Omental fat pad (tissue), 3 donors: ENCODE measurements at regions not wholly inside any gene's neighbourhood (a gene's known extent, or its start where the extent isn't known, plus 50 kb on each side); places are given as distances from the start of the nearest gene placed in this dataset.

Source experiments
- ATAC-seq: fragments of 150-250 bp; one replicate; pipeline ENCODE4 v1.9.1; 2016; ENCODE audit warnings: mild to moderate bottlenecking, moderate library complexity; ENCODE audit not compliant: low FRiP score
- DNase-seq: peaks from one replicate; pipeline ENCODE4 v3.0.0-alpha.2; 2019; ENCODE audit warnings: low spot score
- TF ChIP-seq, protein P1 (sequence below), 3 donors: fragments of 450-650 bp; IDR thresholded peaks; one replicate each; pipeline ENCODE4 v1.5.1; 2016 to 2017; ENCODE audit warnings: antibody characterized with exemption in 3 of 3, mild to moderate bottlenecking in 3 of 3, moderate library complexity in 2 of 3

DNA sequence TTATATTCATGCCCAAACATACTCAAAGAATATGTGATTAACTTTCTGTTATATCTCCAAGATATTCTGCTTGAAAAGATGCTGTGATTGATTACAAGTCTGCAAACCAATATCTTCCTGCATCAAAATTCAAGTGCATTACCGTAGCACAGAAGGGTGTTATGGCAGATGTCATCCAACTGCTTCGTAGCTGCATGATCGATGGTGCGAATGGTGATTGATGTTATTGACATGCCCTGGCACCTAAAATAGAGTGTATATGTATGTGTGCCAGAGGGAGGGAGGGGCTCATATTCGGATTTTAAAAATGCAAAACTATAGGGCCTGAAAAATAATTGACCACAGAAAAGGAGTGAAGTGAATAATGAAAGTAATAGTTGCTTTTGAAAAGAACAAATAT, 882.1 kb upstream of the NUDT12 start:
- ATAC-seq: no peak
- no peak for DNase-seq
- TF ChIP-seq, protein P1, sequence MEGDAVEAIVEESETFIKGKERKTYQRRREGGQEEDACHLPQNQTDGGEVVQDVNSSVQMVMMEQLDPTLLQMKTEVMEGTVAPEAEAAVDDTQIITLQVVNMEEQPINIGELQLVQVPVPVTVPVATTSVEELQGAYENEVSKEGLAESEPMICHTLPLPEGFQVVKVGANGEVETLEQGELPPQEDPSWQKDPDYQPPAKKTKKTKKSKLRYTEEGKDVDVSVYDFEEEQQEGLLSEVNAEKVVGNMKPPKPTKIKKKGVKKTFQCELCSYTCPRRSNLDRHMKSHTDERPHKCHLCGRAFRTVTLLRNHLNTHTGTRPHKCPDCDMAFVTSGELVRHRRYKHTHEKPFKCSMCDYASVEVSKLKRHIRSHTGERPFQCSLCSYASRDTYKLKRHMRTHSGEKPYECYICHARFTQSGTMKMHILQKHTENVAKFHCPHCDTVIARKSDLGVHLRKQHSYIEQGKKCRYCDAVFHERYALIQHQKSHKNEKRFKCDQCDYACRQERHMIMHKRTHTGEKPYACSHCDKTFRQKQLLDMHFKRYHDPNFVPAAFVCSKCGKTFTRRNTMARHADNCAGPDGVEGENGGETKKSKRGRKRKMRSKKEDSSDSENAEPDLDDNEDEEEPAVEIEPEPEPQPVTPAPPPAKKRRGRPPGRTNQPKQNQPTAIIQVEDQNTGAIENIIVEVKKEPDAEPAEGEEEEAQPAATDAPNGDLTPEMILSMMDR (IDR thresholded peaks at IDR 0.05): no peak

DNA sequence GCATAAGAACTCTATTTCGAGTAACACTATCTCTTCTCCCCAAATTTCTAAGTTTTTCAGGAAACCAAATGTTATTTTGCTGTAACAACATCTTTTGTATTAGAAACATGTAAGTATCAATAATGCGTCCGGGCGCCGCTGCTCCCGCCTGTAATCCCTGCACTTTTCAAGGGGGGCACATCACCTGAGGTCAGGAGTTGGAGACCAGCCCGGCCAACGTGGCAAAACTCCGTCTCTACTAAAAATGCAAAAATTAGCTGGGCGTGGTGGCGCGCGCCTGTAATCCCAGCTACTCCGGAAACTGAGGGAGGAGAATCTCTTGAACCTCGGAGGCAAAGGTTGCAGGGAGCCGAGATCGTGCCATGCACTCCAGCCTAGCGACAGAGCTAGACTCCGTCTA, 881.1 kb upstream of the NUDT12 start:
- TF ChIP-seq, protein P1 (IDR thresholded peaks at IDR 0.05): no peak
- ATAC-seq (no peak), DNase-seq (no peak)

DNA sequence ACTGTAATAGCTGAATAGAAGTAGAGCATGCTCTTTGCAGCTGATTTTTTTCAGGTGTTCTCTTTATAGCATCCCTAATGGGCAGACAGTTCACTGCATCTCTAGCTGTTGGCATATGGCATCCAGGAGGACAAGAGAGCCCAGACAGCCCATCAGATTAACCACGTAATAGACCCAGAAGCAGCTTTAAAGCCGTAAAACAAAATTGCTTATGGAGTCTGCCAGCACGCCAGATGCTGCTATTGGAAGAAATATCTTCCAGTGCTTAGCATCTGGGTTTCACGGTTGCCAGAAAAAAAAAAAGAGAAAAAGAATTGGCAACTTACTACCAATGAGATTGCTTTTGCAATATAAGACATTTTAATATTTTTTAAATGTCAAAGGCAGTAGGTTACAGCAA, 869.4 kb upstream of the NUDT12 start:
- DNase-seq: no peak
- TF ChIP-seq, protein P1 (IDR thresholded peaks at IDR 0.05): no peak
- no peak for ATAC-seq

DNA sequence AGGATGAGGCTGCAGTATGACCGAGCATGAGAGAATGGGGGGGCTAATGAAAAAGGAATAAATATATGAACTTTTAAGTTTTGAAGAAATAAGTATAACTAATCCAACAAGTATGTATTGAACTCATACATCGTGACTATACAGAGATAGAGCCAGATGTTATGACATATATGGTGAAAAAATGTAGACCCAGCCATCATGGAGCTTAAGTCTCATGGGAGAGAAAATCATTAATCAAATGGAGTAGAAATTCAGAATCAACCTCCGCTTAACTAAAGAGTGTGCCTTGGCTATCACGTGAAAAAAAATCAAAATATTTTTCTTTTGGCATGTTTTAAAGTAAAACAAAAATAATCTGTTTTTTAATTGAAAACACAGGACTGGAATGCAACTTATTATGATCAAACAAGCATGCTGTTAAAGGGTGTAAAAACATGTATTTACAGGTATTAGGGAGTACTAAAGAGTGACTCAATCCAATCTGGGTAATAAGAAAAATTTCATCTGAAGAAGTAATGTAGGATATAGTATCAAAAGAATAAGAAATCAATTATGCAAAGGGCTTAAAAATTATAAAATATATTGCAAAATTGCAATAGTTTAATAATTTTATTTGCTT, 868.5 kb upstream of the NUDT12 start:
- TF ChIP-seq, protein P1 (IDR thresholded peaks at IDR 0.05): no peak
- DNase-seq (no peak), ATAC-seq (no peak)

DNA sequence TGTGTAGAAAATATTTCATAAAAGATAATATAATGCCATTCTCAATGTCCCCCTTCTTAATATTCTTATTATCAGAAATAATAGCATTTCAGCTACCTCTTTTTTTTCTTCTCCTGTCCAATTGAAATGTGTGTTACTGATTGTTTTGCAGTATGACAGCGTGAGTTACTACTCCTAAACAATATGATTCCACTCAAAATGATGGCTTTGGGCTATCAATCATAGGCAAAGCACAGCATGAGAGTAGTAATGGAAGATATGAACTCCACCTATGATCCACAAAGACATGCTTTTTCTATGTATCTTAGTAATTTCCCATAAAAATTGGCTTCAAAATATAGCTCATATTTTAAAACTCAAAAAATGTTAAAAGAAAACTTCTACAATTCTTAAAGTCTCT, 867.3 kb upstream of the NUDT12 start:
- DNase-seq (no peak), ATAC-seq (no peak)
- TF ChIP-seq, protein P1 (IDR thresholded peaks at IDR 0.05): no peak

DNA sequence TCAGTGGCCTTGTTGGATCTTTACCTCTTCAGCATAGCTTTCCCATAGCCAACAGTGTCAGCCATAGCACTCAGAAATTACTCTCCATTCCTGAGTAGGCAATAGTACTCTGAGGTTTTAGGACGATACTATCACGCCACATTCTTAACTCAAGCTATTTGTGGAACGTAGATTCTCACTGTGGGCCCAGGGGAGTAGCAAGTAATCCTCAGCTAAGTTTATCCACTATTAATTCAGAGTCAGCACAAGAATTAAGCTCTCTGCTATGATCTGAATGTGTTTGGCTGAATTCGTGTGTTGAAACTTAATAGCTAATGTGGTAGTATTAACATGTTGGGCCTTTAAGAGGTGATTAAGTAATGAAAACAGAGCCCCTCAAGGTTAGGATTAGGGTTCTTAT, 858.8 kb upstream of the NUDT12 start:
- DNase-seq: no peak
- TF ChIP-seq, protein P1 (IDR thresholded peaks at IDR 0.05): no peak
- ATAC-seq: no peak

DNA sequence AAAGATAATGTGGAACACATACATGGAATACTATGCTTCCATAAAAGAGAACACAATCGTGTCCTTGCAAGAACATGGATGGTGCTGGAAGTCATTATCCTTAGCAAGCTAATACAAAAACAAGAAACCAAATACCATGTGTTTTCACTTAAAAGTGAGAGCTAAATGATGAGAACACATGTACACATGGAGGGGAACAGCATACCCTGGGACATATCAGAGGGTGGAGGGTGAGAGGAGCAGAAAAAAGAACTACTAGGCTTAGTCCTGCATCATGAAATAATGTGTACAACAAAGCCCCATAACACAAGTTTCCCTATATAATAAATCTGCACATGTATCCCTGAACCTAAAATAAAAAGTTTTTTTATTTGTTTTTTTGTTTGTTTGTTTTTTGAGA, 855.5 kb upstream of the NUDT12 start:
- ATAC-seq (no peak), DNase-seq (no peak)
- TF ChIP-seq, protein P1 (IDR thresholded peaks at IDR 0.05): no peak
